ENCODE measurements at regions not wholly inside any gene's neighbourhood (a gene's known extent, or its start where the extent isn't known, plus 50 kb on each side); places are given as distances from the start of the nearest gene placed in this dataset.

- TF ChIP-seq GATA2 (IDR thresholded peaks at IDR 0.05; ENCODE audit: low read depth, low read length) (no peak), GATA3 (IDR thresholded peaks at IDR 0.05; ENCODE audit: low read depth, low read length) (no peak)
Measured at GRCh38 chr16:66272461-66272860, 94.0 kb upstream of the CDH5 start.
